Thymus (tissue), 11 donors: ENCODE measurements at regions not wholly inside any gene's neighbourhood (a gene's known extent, or its start where the extent isn't known, plus 50 kb on each side); places are given as distances from the start of the nearest gene placed in this dataset.

ENCODE experiments used
- DNase-seq, 9 donors: peaks; one replicate each; pipeline ENCODE4 v3.0.0-alpha.2; 2013; ENCODE audit warnings: low spot score in 9 of 9, low read depth in 6 of 9, missing footprints in 1 of 9
- H3K27ac ChIP-seq, 2 donors: one replicate each; pipeline ENCODE4 v1.5.1; 2013; ENCODE audit warnings: control low read depth in 1 of 2, low read depth in 1 of 2, low read length in 1 of 2, mild to moderate bottlenecking in 1 of 2, moderate library complexity in 1 of 2
- H3K27me3 ChIP-seq, 2 donors: one replicate each; pipeline ENCODE4 v1.5.1; 2013; ENCODE audit warnings: low read length in 1 of 2; ENCODE audit not compliant: control insufficient read depth in 2 of 2, insufficient read depth in 1 of 2
- H3K36me3 ChIP-seq, 2 donors: one replicate each; pipeline ENCODE4 v1.5.1; 2013; ENCODE audit warnings: low read length in 1 of 2, mild to moderate bottlenecking in 1 of 2, moderate library complexity in 1 of 2; ENCODE audit not compliant: control insufficient read depth in 2 of 2, insufficient read depth in 2 of 2
- H3K4me1 ChIP-seq, 2 donors: one replicate each; pipeline ENCODE4 v1.5.1; 2013; ENCODE audit warnings: low read length in 2 of 2; ENCODE audit not compliant: control insufficient read depth in 2 of 2, insufficient read depth in 2 of 2
- H3K4me3 ChIP-seq, 2 donors: one replicate each; pipeline ENCODE4 v1.5.1; 2013; ENCODE audit warnings: low read length in 2 of 2, control low read depth in 1 of 2, mild to moderate bottlenecking in 1 of 2
- H3K9me3 ChIP-seq, 2 donors: one replicate each; pipeline ENCODE4 v1.5.1; 2013; ENCODE audit warnings: low read length in 1 of 2, mild to moderate bottlenecking in 1 of 2; ENCODE audit not compliant: control insufficient read depth in 2 of 2, insufficient read depth in 1 of 2
- WGBS: extraction: QIAGEN DNeasy Blood & Tissue Kit; methylation state at CpG from one replicate; pipeline ENCODE4 v1.1.7; 2013; 5-methylcytosine and 5-hydroxymethylcytosine counted together
- donor health status: healthy.

GRCh38 chr2:38180754-38181153, 104.8 kb upstream of the CYP1B1 start:
- no peak for DNase-seq
- H3K27ac ChIP-seq, result no peak overlapping the region
- no peaks in the 10 kb centered on the region for H3K36me3 ChIP-seq
- 92% methylated on average over 3 of the region's 3 CpGs for WGBS
- no peaks in the 10 kb centered on the region for H3K4me1 ChIP-seq
- no peak overlapping the region for H3K4me3 ChIP-seq
- H3K9me3 ChIP-seq, result no peaks in the 10 kb centered on the region
- no peaks in the 10 kb centered on the region for H3K27me3 ChIP-seq

GRCh38 chr2:38178556-38179419, 102.8 kb upstream of the CYP1B1 start:
- no peaks in the 10 kb centered on the region for H3K4me1 ChIP-seq
- no peaks in the 10 kb centered on the region for H3K9me3 ChIP-seq
- H3K36me3 ChIP-seq, result no peaks in the 10 kb centered on the region
- no peak for DNase-seq
- 71% methylated on average over 5 of the region's 5 CpGs for WGBS
- H3K4me3 ChIP-seq, result no peak overlapping the region
- peak overlapping the region in 1 of 2 donors; percentile 72 for H3K27ac ChIP-seq
- H3K27me3 ChIP-seq, result no peaks in the 10 kb centered on the region

DNA sequence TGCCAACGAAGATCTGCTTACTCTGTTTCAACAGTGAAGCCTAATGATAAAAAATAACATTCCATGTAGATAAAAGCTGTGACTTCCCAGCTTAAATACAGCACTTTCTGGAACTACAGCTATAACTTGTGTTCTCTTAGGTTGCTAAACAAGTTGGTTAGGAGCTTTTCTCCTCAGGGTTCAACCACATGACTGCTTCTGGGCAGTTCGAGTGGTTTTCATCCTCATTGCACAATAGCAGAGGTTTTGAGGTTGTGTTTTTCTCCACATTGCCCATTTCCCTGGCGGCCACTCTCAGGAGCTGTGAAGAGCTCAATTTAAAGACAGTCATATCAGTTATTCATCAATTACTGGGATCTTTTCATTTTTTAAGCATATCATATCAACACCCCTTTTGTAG, 102.2 kb upstream of the CYP1B1 start:
- Histone ChIP-seq H3K36me3 (no peaks in the 10 kb centered on the region), H3K9me3 (no peaks in the 10 kb centered on the region), H3K4me3 (no peak overlapping the region), H3K27me3 (no peaks in the 10 kb centered on the region), H3K27ac (no peak overlapping the region), H3K4me1 (no peaks in the 10 kb centered on the region)
- no peak for DNase-seq
- WGBS, result 77% methylated on average over 3 of the region's 3 CpGs

GRCh38 chr2:38176619-38177021, 100.7 kb upstream of the CYP1B1 start:
- H3K4me1 ChIP-seq, result no peaks in the 10 kb centered on the region
- H3K9me3 ChIP-seq, result no peaks in the 10 kb centered on the region
- no peak overlapping the region for H3K4me3 ChIP-seq
- DNase-seq, result no peak
- H3K27ac ChIP-seq, result no peak overlapping the region
- no peaks in the 10 kb centered on the region for H3K36me3 ChIP-seq
- WGBS, result 99% methylated on average over 2 of the region's 2 CpGs
- no peaks in the 10 kb centered on the region for H3K27me3 ChIP-seq

DNA sequence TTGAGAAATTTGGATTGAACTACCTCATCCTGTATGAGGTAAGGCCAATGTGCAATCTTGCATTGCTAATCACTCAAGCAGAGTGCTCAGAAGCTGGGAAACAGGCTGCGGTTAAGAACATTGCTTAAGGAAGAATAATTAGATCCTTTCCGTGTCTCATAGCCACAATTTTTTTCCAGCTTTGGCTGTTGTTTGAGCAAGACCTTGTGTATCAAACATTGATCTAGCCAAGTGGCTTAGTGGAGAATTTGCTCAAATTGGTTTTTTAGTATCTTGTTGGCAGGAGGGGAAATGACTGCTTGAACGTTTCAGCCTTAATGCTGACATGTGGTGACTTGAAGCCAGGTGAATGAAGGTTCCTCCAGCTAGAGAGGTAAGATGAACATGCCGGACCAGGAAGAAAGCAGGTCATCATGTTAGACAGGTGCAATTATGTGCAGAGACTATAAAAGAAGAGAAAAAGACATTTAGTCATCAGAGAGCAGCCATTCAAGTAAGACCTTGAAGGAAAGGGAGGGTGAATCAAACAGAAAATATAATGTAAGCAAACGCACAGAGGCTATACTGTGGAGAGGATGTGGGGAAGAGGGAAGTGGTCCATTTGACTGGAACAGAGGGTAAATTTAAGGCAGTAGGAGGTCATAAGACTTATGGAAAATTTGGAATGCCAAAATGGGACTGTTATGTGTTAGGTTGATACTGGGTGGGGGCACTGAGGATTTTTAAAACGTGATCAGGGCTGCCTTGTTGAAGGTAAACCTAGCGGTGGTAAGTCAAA, 98.9 kb upstream of the CYP1B1 start:
- peak overlapping the region in 1 of 2 donors; percentile 0 for H3K27ac ChIP-seq
- H3K36me3 ChIP-seq, result no peaks in the 10 kb centered on the region
- H3K9me3 ChIP-seq, result no peaks in the 10 kb centered on the region
- H3K27me3 ChIP-seq, result no peaks in the 10 kb centered on the region
- peak in 1 of 9 donors; percentile 10 for DNase-seq
- no peak overlapping the region for H3K4me3 ChIP-seq
- no peaks in the 10 kb centered on the region for H3K4me1 ChIP-seq
- 77% methylated on average over 7 of the region's 7 CpGs for WGBS

GRCh38 chr2:38174131-38174530, 98.2 kb upstream of the CYP1B1 start:
- H3K27ac ChIP-seq, result no peak overlapping the region
- no peaks in the 10 kb centered on the region for H3K36me3 ChIP-seq
- no peak for DNase-seq
- no peaks in the 10 kb centered on the region for H3K4me1 ChIP-seq
- no peaks in the 10 kb centered on the region for H3K9me3 ChIP-seq
- no peak overlapping the region for H3K4me3 ChIP-seq
- no peaks in the 10 kb centered on the region for H3K27me3 ChIP-seq
- 94% methylated on average over 2 of the region's 2 CpGs for WGBS

DNA sequence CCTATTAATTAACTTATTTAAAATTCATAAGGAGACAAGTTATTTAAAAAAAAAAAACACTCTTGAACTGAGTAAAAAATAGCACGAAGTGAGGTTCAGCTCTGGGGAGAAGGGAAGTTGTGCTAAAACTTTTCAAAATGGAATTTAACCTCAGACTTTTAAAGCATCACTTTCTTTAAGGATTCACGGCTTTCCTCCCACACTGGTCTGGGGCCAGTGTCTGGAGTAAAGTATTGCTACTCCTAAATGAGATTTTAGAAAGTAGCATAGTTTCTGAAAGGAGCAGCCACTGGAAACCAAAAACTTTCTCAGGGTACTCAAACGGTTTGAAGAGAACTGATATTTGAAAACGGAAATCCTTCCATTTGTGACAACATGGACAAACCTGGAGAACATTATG, 97.7 kb upstream of the CYP1B1 start:
- H3K4me3 ChIP-seq, result no peak overlapping the region
- no peaks in the 10 kb centered on the region for H3K9me3 ChIP-seq
- 79% methylated on average over 4 of the region's 4 CpGs for WGBS
- DNase-seq, result no peak
- H3K27ac ChIP-seq, result no peak overlapping the region
- no peaks in the 10 kb centered on the region for H3K4me1 ChIP-seq
- H3K36me3 ChIP-seq, result no peaks in the 10 kb centered on the region
- H3K27me3 ChIP-seq, result no peaks in the 10 kb centered on the region

DNA sequence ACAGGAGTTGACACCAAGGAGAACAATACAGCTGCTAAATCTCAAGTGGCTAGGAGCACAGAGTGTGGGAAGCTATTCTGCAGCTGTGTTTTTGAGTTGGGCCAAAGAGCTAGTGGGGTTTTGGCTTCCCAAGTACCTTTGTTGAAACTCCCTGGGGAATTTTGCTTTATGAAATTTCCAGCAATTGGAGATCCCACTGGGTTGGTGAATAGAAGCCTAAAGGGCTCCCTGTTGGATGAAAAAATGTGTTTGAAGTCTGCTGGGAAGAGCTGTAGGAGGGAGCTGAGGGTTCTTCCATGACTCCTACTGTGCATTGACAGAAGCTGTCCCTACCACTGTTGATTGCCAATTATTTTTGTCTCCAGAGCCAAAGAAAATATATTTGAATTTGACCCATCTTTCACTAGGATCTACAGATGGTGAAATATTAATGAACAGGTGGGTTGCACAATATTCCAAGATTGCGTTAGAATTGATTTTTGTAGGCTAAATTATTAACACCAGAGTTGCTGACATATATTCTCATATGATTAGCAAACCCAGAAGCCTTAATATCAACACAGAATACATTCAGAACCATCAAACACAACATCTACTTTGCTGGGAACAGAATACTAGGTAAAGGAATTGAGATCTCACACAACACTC, 95.4 kb upstream of the CYP1B1 start:
- no peak for DNase-seq
- no peaks in the 10 kb centered on the region for H3K9me3 ChIP-seq
- WGBS, result 90% methylated on average over 1 of the region's 1 CpG
- H3K4me1 ChIP-seq, result no peaks in the 10 kb centered on the region
- no peak overlapping the region for H3K4me3 ChIP-seq
- no peaks in the 10 kb centered on the region for H3K36me3 ChIP-seq
- H3K27me3 ChIP-seq, result no peaks in the 10 kb centered on the region
- no peak overlapping the region for H3K27ac ChIP-seq

- no peak for DNase-seq
- Histone ChIP-seq H3K36me3 (no peaks in the 10 kb centered on the region), H3K27me3 (no peaks in the 10 kb centered on the region), H3K9me3 (no peaks in the 10 kb centered on the region), H3K4me1 (no peaks in the 10 kb centered on the region), H3K27ac (peak overlapping the region in 1 of 2 donors; percentile 27), H3K4me3 (no peak overlapping the region)
These were observed 94.8 kb upstream of the CYP1B1 start for GRCh38 chr2:38170733-38171132.
